ENCODE measurements at regions not wholly inside any gene's neighbourhood (a gene's known extent, or its start where the extent isn't known, plus 50 kb on each side); places are given as distances from the start of the nearest gene placed in this dataset.
"Not testable (repeated sequence)": the region's sequence is repeated elsewhere in the genome, so short reads cannot be mapped to it uniquely, and the experiment has no call there.

- not testable (repeated sequence) for DNase-seq
These were observed 265.9 kb downstream of the FAM43A start for GRCh38 chr3:194951629-194951920.

DNA sequence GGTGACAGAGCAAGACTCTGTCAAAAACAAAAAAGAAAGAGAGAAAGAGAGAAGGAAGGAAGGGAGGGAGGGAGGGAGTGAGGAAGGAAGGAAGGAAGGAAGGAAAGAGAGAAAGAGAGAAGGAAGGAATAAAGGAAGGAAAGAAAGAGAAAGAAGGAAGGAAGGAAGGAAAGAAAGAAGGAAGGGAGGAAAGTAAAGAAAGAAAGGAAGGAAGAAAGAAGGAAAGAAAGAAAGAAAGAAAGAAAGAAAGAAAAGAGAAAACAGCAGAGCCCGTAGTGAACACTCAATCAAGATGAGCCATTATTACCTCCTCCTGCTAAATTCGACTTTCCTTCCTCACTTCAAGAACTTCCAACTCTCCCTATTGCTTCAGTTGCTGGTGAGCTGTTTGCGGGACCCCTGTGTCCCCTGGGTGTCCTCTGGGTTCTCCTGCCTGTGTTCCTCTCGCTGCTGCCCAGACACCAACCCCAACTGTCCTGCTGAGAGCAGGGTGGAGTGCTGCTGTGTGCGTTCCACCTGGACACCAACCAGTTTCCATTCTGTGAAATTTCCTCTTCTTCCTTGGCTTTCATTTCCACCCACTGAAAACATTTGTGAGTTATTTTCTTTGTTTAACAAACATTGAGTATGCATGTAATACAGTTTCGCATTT, 266.4 kb downstream of the FAM43A start:
- no peak for DNase-seq

DNA sequence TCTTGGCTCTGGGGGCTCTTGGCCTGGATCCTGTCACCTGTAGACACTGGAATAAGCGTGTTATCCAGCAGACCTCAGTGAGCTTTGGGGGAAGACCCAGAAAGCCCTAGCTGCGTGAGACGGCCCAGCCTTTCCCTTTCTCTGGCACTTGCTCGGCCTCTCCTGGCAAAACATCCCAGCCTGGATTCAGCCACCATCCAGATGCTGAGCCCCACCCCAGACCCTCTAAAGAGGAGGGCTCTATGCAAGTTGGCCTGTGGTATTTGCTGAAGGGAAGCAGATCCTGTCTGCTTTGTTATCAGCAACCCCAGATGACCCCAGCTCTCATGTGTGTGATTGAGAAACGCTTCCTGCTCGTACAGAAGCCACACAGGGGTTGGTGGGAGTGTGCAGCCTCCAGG, 267.2 kb downstream of the FAM43A start:
- DNase-seq: no peak

DNA sequence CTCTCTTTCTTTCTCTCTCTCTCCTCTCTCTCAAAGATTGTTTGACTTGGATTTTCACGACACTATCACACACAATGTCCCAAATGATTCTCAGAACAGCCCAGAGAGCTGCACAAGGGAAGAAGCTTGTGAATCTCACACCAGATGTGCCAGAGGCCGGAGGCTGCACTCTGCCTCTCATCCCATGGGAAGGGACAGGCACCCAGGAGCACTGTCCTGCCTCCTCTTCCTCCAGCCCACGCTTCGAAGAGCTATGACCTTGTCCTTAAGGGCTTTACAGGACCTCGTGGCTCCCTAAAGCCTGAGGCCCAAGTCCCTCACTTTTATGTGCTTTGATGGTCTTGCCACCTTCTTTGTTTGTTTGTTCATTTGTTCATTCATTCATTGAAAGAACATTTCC, 267.6 kb downstream of the FAM43A start:
- no peak for DNase-seq

- DNase-seq: no peak
These were observed 269.9 kb downstream of the FAM43A start for GRCh38 chr3:194955546-194955945.

- no peak for DNase-seq
These were observed 270.5 kb downstream of the FAM43A start for GRCh38 chr3:194955979-194956696.

DNA sequence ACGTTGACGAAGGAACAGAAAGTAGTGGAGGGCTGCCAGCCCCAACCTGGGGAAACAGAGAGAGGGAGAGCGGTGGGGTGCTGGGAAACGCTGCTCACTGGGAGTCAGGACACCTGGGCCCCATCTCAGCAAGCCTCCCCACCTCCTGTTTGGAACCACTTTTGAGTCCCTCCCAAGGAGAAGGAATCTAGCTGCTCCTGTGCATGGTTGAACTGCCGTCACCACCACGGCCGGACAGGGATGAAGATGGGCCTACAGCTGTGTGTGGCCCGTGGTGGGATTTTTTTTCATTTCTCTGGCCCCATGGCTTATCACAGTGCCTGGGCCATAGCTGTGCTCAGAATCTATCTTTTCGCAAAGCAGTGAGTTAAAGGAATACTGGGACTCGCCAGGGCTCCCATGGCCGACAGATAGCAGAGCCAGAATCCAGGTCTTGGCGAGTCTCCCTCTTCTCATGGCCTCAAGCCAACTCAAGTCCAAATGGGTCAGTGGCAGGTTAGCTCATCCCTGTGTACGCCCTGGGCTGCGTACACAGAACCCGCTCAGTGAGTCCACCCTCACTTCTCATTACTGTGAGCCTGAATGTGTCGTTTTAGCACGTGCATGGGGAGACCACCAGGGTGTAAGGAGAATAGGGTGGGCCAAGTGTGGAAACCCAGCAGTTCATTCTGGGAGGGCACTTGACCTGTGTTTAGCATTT, 271.2 kb downstream of the FAM43A start:
- no peak for DNase-seq

GRCh38 chr3:194957743-194958240, 272.1 kb downstream of the FAM43A start:
- no peak for DNase-seq

DNA sequence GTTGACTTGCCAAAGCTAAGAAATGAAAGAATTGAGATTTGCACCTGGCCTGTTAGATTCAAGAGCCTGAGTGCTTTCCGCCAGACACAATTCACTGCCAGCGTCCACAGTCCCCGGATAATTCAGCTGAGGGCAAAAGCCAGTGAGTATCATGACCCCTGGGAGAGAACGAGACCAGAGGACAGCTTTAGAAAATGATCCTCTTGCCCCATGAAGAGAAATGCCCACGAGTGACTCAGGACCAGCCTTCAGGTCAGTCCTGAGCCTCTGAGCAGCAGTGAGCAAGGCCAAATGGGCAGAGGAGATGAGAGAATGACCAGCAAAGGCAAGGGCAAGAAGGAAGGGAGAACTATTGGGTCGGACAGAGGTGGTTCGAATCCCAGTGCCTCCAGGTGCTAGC, 273.5 kb downstream of the FAM43A start:
- no peak for DNase-seq

- DNase-seq: not testable (repeated sequence)
These were observed 274.0 kb downstream of the FAM43A start for GRCh38 chr3:194959666-194960065.

GRCh38 chr3:194960446-194961032, 274.9 kb downstream of the FAM43A start:
- DNase-seq: no peak

DNA sequence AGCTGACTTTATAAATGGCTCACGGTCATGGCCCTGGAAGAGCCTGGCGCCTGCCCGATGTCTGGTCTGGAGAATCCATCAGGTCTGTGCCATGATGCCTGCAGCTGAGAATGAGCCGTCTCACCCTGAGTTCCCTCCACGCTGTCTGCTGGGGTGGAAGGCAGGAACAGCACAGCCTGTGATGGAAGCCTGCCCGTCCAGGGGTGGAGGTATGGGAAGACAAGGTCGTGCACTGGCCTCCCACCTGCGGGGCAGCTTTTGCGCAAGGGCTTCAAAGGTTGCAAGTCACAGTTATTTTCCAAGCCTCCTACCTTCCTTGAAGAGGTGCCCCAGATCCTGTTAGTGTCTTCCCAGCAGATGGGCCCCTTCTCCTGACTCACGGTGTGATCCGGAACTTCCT, 275.5 kb downstream of the FAM43A start:
- DNase-seq: no peak

DNA sequence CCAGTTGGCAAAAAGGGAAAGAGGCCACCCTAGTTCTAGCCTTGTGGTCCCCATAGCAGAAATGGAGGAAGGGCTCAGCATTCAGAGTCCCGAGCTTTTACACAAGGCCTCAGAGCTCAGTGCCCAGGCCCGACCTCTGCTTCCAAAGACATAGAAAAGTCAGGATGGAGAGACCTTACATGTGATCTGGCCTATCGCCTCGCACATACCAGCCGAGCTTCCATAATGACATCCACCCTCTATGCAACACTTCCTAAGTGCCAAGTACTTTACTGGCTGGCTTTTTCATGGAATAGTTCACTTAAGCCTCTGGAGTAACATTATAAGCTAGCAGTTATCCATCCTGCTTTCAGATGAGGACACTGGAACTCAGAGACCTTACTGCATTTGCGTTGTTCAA, 275.9 kb downstream of the FAM43A start:
- no peak for DNase-seq

- no peak for DNase-seq
These were observed 276.4 kb downstream of the FAM43A start for GRCh38 chr3:194962056-194962455.

GRCh38 chr3:194964809-194965208, 279.1 kb downstream of the FAM43A start:
- no peak for DNase-seq

DNA sequence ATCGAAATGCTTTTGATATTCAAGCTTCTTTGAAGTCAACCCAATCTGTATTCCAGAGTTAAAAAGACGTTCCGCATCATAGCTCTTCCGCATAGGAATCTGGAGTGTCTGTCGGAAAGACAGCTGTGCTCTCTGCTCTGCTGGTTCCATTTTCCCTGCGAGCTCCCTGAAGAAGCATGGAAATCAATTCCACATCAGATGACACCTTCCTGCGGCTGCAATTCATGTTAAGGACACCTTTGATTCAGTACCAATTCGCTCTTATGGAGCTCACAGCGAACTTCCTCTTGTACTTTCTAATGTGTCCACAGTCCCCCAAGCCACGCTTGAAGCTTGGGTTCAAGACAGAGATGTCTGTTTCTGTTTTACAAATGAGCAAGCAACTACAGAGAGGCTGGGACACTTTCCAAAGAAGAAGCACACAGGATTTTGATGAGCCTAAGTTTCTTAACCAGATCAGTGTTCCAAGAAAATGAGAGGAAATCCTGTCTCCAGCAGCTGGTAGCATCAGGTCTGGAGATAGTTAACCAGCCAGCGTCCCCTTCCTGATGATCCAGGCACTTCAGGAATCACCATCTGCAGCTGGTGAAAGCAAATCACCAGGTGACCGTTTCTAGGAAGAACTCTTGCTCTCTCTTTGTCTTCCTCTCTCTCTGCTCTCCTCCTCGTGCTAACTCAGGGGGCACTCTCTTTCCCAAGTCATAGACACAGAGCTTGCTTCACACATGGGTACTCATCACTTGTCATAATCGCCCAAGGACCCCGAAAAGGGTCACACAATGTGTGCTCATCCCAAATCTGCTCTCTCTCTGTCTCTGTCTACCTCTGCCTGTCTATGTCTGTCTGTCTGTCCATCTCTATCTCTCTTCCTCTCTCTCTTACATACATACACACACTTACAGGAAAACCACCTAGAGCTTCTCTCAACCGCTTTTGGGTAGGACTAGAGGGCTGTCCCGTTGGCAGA, 281.8 kb downstream of the FAM43A start:
- no peak for DNase-seq

DNA sequence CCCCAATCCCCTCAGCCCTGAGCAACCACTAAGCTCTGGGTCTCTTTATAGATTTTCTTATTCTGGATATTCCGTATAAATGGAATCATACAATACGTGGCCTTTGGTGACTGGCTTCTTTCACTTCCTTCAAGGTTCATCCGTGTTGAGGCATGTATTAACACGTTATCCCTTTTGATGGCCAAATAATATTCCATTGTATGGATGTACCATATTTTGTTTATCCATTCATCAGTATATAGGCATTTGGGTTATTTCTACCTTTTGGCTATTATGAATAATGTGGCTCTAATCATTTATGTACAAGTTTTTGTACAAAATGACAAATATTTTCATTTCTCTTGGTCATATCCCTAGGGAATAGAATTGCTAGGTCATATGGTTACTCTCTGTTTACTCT, 284.4 kb downstream of the FAM43A start:
- DNase-seq: no peak

- DNase-seq: no peak
These were observed 285.3 kb downstream of the FAM43A start for GRCh38 chr3:194971009-194971408.

GRCh38 chr3:194971965-194972364, 286.3 kb downstream of the FAM43A start:
- no peak for DNase-seq

DNA sequence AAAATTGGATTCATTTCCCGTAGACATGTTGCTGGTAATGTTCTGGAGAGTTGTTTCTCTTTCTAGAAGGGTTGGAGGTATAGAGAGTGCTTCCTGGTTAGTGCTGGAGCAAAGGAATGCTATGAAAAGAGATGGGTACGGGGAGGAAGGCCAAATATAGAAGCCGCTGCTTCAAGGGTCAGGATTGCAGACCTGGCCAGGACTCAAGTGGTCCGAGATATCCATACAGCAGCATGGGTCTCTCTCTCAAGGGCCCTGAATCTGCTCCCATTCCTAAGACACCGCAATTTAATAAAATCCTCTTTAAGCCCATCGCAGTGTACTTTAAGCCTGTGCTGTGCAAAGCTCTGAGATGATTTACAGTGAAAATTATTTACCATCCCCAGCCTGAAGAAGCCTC, 287.0 kb downstream of the FAM43A start:
- no peak for DNase-seq

DNA sequence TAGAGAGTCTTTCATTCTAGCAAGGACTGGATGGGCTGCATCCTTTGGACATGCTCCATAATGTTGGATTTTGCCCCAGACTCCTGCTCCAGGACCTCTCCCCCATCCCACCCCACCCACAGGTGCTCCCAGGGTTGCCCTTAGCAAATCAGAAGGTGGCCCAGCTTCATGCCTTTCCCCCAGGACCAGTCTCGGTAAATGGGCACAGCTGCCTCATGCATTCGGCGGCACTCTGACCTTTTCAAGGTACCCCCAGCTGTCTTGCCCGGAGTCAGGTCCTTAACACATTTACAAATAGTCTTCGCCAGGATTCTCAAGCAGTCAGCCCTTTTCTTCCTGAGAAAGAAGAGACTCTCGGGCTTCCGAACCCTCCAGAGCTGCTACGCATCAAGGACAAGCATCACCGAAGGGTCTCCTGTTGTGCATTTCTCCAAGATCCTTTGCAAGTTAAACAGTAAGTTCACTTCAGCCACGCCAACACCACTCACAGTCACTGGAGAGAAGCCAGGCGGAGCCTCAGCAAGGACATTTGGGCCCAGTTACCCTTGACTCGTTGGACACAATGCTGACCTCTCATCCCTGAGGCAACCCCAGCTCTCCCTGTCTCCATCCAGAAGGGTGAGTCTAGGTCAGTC, 287.8 kb downstream of the FAM43A start:
- no peak for DNase-seq

Measured in activated gamma-delta T cell (primary cell).